Right atrium auricular region (tissue), 2 donors: ENCODE measurements at regions not wholly inside any gene's neighbourhood (a gene's known extent, or its start where the extent isn't known, plus 50 kb on each side); places are given as distances from the start of the nearest gene placed in this dataset.

ENCODE experiments used
- DNase-seq: peaks from one replicate; pipeline ENCODE4 v3.0.0-alpha.2; 2019; ENCODE audit warnings: low spot score
- H3K27ac ChIP-seq, 2 donors: fragments of 200-600 bp; sonication (generic); 1 replicate in 1 of 2; 2 replicates in 1 of 2; pipeline ENCODE4 v1.5.1; 2016 to 2019
- H3K27me3 ChIP-seq, 2 donors: fragments of 200-600 bp; sonication (generic); one replicate each; pipeline versions ENCODE4 v1.5.1 to v1.6.0; 2017 to 2019
- H3K36me3 ChIP-seq: fragments of 200-600 bp; sonication (generic); one replicate; pipeline ENCODE4 v1.5.1; 2016
- H3K4me1 ChIP-seq, 2 donors: fragments of 200-600 bp; sonication (generic); one replicate each; pipeline versions ENCODE4 v1.5.1 to v1.6.0; 2017 to 2019
- H3K4me3 ChIP-seq, 2 donors: fragments of 200-600 bp; sonication (generic); 1 replicate in 1 of 2; 2 replicates in 1 of 2; pipeline ENCODE4 v1.5.1; 2017 to 2019; ENCODE audit warnings: mild to moderate bottlenecking in 1 of 2, moderate library complexity in 1 of 2
- H3K9me3 ChIP-seq, 2 donors: fragments of 200-600 bp; sonication (generic); one replicate each; pipeline ENCODE4 v1.5.1; 2019
- CTCF ChIP-seq, 2 donors: fragments of 200-600 bp; sonication (generic); IDR thresholded peaks; one replicate each; pipeline ENCODE4 v1.5.1; 2019; ENCODE audit warnings: antibody characterized with exemption in 2 of 2

- H3K9me3 ChIP-seq = no peaks in the 10 kb centered on the region
- no peaks in the 10 kb centered on the region for H3K27me3 ChIP-seq
- H3K4me3 ChIP-seq = no peak overlapping the region
- no peak for DNase-seq
- no peaks in the 10 kb centered on the region for H3K4me1 ChIP-seq
- no peaks in the 10 kb centered on the region for H3K36me3 ChIP-seq
- no peak overlapping the region for H3K27ac ChIP-seq
- TF ChIP-seq CTCF (IDR thresholded peaks at IDR 0.05) = no peak
Observed at GRCh38 chr21:24861471-24861870, 745.8 kb downstream of the MRPL39 start.

DNA sequence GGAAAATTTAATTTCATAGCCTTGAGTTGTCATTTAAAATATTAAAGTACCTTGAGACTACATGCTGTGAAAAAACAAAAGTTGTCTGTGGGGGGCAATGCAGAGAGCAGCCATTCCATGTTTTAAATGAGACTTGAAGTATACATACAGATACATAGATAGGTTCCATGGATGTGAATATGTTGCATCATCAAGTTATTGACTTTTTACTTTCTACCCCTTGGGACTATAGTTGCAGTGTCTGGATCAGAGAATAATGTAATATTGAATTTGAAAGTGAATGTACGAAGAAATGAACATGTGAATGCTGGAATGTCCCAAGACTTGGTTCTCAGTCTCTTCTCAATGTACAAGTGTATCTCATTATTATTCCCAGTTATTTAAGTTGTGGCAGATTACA is 751.0 kb downstream of the MRPL39 start:
- Histone ChIP-seq H3K36me3 (no peaks in the 10 kb centered on the region), H3K9me3 (no peaks in the 10 kb centered on the region), H3K27me3 (no peaks in the 10 kb centered on the region), H3K4me1 (no peaks in the 10 kb centered on the region), H3K4me3 (no peak overlapping the region), H3K27ac (no peak overlapping the region)
- no peak for TF ChIP-seq CTCF (IDR thresholded peaks at IDR 0.05)
- no peak for DNase-seq

- no peaks in the 10 kb centered on the region for H3K9me3 ChIP-seq
- H3K27ac ChIP-seq = no peak overlapping the region
- no peaks in the 10 kb centered on the region for H3K4me1 ChIP-seq
- no peaks in the 10 kb centered on the region for H3K36me3 ChIP-seq
- TF ChIP-seq CTCF (IDR thresholded peaks at IDR 0.05) = no peak
- H3K27me3 ChIP-seq = no peaks in the 10 kb centered on the region
- DNase-seq = no peak
- H3K4me3 ChIP-seq = no peak overlapping the region
Observed at GRCh38 chr21:24852610-24853195, 754.6 kb downstream of the MRPL39 start.

- no peak overlapping the region for H3K27ac ChIP-seq
- no peaks in the 10 kb centered on the region for H3K9me3 ChIP-seq
- no peaks in the 10 kb centered on the region for H3K36me3 ChIP-seq
- no peak overlapping the region for H3K4me3 ChIP-seq
- no peak for TF ChIP-seq CTCF (IDR thresholded peaks at IDR 0.05)
- no peaks in the 10 kb centered on the region for H3K4me1 ChIP-seq
- H3K27me3 ChIP-seq = no peaks in the 10 kb centered on the region
- DNase-seq = no peak
Observed at GRCh38 chr21:24850121-24850520, 757.2 kb downstream of the MRPL39 start.

DNA sequence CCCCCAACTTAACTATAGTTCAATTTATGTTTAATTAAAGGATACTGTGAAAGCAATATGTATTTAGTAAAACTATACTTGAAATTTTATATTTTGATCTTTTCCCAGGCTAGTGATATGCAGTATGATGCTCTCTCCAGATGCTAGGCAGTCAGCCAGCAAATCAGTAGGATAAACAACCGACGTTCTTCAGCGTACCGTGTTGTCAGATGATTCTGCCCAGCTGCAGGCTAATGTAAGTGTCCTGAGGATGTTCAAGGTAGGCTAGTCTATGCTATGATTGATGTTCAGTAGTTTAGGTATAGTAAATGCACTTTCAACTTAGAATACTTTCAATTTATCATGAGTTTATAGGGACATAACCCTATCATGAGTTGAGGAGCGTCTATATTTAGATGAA is 762.6 kb downstream of the MRPL39 start:
- Histone ChIP-seq H3K4me1 (no peaks in the 10 kb centered on the region), H3K9me3 (no peaks in the 10 kb centered on the region), H3K36me3 (no peaks in the 10 kb centered on the region), H3K27me3 (no peaks in the 10 kb centered on the region), H3K4me3 (no peak overlapping the region), H3K27ac (no peak overlapping the region)
- no peak for TF ChIP-seq CTCF (IDR thresholded peaks at IDR 0.05)
- DNase-seq = no peak

GRCh38 chr21:24840287-24840686 is 767.0 kb downstream of the MRPL39 start:
- H3K27me3 ChIP-seq = no peaks in the 10 kb centered on the region
- H3K36me3 ChIP-seq = no peaks in the 10 kb centered on the region
- no peak for DNase-seq
- no peak overlapping the region for H3K27ac ChIP-seq
- H3K4me3 ChIP-seq = no peak overlapping the region
- no peak for TF ChIP-seq CTCF (IDR thresholded peaks at IDR 0.05)
- no peaks in the 10 kb centered on the region for H3K4me1 ChIP-seq
- H3K9me3 ChIP-seq = no peaks in the 10 kb centered on the region
